HL-60 (cell line): ENCODE measurements at regions not wholly inside any gene's neighbourhood (a gene's known extent, or its start where the extent isn't known, plus 50 kb on each side); places are given as distances from the start of the nearest gene placed in this dataset.

Source experiments
- DNase-seq, 2 experiments: peaks; one replicate each; pipeline ENCODE4 v3.0.0-alpha.2; 2010 to 2020; ENCODE audit warnings: low read depth in 1 of 2, low spot score in 1 of 2
- H3K27ac ChIP-seq: fragments of 250-450 bp; sonication (Bioruptor Pico); replicated peaks from 2 replicates; pipeline ENCODE4 v1.5.1; 2020; ENCODE audit warnings: mild to moderate bottlenecking, moderate library complexity
- H3K27me3 ChIP-seq: fragments of 250-450 bp; sonication (Bioruptor Pico); 2 replicates; pipeline ENCODE4 v1.5.1; 2021; ENCODE audit warnings: mild to moderate bottlenecking, moderate library complexity; ENCODE audit not compliant: insufficient read depth, poor library complexity, severe bottlenecking
- H3K4me3 ChIP-seq: replicated peaks from 2 replicates; pipeline ENCODE4 v1.5.1; 2011; ENCODE audit warnings: mild to moderate bottlenecking, control low read depth, low read length; ENCODE audit not compliant: insufficient read depth
- CTCF ChIP-seq: IDR thresholded peaks from one replicate; pipeline ENCODE4 v1.5.1; 2011; ENCODE audit warnings: low read length, control low read depth, inconsistent platforms; ENCODE audit not compliant: insufficient read depth
- GABPA ChIP-seq: IDR thresholded peaks from 2 replicates; pipeline ENCODE4 v1.6.1; 2012; ENCODE audit warnings: low read depth
- POLR2AphosphoS5 ChIP-seq: IDR thresholded peaks from 2 replicates; pipeline ENCODE4 v1.6.1; 2012; ENCODE audit warnings: low read depth
- REST ChIP-seq: IDR thresholded peaks from 2 replicates; pipeline ENCODE4 v1.6.1; 2012; ENCODE audit warnings: low read depth; ENCODE audit not compliant: insufficient replicate concordance
- SPI1 ChIP-seq: IDR thresholded peaks from 2 replicates; pipeline ENCODE4 v1.6.1; 2012; ENCODE audit warnings: low read depth, mild to moderate bottlenecking, borderline replicate concordance

DNA sequence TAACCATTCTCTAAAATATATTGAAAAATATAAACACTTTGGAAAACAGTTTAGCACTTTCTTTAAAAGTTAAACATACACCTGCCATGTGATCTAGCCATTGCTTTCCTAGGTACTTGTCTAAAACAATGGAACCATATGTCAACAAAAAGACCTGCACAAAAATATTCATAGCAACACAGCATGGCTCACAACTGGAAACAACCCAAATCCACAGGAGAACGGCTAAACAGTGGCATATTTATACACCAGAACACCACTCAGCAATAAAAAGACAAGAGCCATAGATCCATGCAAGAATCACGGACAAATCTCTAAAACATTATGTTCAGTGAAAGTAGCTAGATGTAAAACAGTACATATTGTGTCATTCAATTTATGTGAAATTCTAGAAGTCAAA is 221.3 kb upstream of the UBE2E2 start:
- Histone ChIP-seq H3K4me3 (no peak overlapping the region), H3K27ac (no peak overlapping the region), H3K27me3 (no peaks in the 10 kb centered on the region)
- TF ChIP-seq SPI1 (no peak), CTCF (no peak), GABPA (no peak), REST (no peak)
- no peak for DNase-seq

DNA sequence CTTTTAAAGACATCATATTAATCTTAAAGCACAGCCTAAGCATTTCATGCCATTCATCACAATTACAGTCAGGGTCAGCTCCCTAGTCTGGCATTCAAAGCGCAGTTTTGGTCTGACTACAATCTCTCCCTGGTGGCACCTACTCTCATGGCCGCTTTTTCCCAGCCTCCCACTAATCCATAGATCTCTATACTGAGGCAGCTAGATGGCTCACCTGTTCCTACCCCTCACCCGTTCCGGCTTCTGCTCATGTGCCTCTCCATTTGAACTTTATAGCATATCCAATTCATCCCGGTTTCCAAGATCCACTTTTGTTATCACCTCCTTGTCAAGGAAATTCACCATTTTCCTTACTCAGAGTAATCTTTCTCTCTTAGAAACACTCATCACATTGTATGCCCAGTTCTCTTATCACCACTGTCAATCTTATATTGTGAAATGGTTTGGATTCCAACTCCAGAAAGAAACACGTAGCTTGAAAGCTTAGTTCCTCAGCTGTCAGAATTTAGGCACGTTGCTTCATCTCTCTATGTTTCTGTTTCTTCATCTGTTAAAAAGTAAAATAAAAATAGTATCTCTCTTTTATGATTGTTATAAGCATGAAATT is 220.0 kb upstream of the UBE2E2 start:
- TF ChIP-seq CTCF: no peak
- TF ChIP-seq SPI1: no peak
- no peak for TF ChIP-seq GABPA
- TF ChIP-seq REST: no peak
- TF ChIP-seq POLR2AphosphoS5: no peak
- Histone ChIP-seq H3K27ac (no peak overlapping the region), H3K4me3 (no peak overlapping the region), H3K27me3 (no peaks in the 10 kb centered on the region)
- DNase-seq: no peak

- no peaks in the 10 kb centered on the region for H3K27me3 ChIP-seq
- H3K4me3 ChIP-seq: no peak overlapping the region
- no peak for TF ChIP-seq SPI1
- no peak for TF ChIP-seq POLR2AphosphoS5
- no peak for TF ChIP-seq REST
- no peak for TF ChIP-seq CTCF
- TF ChIP-seq GABPA: no peak
- no peak for DNase-seq
- H3K27ac ChIP-seq: no peak overlapping the region
Observed at GRCh38 chr3:22986958-22987357, 216.2 kb upstream of the UBE2E2 start.
